ENCODE measurements at regions not wholly inside any gene's neighbourhood (a gene's known extent, or its start where the extent isn't known, plus 50 kb on each side); places are given as distances from the start of the nearest gene placed in this dataset.
"Not testable (repeated sequence)": the region's sequence is repeated elsewhere in the genome, so short reads cannot be mapped to it uniquely, and the experiment has no call there.

DNA sequence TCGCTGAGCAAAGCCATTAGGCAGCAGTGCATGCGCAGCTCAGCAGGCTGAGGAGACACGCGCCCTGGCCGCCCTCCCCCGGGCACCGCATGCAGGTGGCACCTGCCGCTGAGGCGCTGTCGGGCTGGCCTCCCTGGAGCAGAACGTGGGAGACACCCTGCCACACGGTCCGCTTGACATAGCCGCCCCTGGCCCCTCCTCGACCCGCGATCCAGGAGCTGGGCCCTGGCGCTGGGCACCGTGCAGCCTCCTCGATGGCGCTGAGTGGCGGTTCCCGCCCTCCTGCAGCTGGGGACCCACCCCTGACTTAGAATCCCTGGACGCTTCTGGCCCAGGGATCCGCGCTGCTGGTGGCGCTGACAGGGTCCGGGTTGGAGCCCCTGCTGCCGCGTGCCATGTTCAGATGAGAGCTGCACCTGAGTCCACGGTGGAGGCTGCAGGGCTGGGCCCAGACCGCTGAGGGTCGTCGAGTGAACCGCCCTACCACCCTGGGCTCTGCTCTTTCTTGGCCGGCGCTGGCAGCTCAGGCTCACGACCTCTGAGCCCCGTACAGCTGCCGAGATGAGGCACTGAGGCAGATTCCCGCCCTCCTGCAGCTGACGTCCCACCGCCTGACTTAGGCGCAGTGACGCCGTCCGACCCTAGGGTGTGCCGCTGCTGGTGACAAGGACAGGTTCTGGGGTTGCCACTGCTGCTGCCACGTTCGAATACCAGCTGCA, 116.8 kb downstream of the OR13A1 start:
- no peak for DNase-seq

DNA sequence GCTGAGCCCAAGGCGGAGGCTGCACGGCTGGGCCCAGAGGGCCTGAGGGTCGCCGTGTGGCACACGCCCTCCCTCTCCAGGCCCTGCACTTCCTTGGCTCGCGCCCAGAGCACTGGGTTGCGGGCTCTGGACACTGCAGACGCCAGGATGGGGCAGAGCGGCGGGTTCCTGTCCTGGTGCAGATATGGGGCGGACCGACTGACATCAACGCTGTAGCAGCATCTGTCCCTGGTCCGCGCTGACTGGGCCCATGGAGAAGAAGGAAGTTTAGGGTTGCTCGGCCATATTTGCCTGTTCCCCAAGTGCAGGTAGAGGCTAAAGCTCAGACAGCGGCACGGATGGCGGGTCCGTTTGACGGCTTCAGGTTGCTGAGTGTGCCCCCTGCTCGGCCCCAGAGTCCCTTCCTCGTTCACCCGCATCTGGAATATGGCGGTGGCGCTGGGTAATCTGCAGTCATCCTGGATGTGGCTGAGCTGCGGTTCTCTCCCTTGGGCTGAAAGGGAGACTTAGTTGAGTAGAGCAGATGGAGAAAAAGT, 116.1 kb downstream of the OR13A1 start:
- DNase-seq, result no peak

DNA sequence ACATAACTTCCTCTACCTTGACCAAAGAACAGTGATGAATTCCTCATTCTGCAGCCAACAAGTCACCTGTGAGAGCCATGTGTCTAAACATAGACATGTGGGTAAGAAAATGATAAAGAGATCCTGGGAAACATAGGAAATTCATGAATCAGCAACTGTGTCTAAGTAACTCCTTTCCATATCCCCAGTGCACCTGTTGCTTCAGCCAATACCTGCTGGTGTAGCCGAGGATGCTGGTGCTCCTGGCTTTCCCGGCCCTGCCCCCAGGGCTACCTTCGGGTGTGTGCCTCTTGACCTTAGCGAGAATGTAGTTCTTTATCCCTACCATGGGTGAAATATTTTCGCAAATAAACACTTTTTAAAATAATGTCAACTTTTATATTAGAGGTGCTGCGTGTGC, 114.1 kb downstream of the OR13A1 start:
- DNase-seq, result no peak

DNA sequence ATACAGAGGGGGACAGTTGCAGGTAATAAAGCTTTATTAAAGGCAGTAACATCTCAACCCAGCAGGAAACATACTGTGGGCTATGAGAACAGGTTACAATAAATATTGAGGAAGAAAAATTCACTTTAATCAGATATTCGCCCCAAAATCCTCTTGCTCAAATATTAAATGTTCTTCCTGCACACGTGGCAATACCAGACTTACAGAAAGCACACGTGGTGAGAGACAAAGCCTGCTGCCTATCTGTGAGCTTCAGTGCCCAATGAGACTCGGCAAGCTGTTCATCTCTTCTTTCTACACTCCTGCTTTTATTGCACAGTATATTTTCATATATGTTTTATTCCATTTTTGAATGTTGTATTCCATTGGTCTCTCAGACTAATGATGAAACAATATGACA, 113.2 kb downstream of the OR13A1 start:
- no peak for DNase-seq

DNA sequence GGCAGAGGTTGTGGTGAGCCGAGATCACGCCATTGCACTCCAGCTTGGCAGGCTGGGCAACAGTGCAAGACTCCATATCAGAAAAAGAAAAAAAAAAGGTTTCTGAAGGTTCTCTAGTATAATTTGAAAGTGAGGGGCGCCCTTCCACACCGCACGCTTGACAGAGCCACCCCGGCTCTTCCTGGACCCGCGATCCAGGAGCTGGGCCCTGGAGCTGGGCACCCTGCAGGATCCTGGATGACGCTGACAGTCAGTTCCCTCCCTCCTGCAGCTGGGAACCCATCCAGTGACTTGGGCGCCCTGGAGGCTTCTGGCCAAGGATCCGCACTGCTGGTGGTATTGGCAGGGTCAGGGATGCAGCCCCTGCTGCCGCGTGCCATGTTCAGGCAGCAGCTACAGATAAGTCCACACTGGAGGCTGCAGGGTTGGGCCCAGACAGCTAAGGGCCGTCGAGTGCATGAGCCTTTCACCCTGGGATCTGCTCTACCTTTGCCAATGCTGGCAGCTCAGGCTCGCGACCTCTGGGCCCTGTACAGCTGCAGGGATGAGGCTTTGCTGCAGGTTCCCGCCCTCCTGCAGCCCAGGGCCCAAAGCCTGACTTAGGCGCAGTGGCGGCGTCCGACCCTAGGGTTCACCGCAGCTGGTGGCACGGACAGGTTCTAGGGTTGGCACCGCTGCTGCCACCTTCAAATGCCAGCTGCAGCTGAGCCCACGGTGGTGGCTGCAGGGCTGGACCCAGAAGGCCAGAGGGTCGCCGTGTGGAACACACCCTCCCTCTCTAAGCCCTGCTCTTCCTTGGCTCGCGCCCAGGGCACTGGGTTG, 110.2 kb downstream of the OR13A1 start:
- no peak for DNase-seq

DNA sequence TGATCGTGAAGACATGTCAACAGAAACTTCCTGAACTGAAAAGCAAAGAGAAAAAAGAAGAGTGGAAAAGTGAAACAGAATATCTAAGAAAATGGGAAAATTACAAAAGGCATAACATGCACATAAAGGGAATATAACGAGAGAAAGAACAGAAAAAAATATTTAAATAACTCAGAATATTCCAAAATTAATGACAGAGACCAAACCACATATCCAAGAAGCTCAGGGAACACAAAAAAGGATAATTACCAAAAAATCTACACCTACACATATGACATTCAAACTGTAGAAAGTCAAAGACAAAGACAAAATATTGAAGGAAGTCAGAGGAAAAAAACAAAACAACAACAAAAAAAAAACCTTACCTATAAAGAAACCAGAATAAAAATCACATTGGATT, 105.5 kb downstream of the OR13A1 start:
- DNase-seq, result no peak

DNA sequence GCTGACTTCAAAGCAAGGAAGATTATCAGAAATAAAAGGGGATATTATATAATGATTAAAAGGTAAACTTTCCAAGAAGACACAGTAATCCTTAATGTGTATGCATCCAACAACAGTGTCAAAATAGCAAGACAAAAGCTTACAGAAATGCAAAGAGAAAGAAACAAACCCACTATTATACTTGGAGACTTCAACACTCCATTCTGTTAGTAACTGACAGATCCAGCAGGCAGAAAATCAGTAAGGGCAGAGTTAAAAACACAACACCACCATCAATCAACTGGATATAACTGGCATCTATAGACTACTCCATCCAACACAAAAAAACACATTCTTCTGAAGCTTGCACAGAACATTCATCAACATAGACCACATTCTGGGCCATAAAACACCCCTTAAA, 103.8 kb downstream of the OR13A1 start:
- DNase-seq, result no peak

DNA sequence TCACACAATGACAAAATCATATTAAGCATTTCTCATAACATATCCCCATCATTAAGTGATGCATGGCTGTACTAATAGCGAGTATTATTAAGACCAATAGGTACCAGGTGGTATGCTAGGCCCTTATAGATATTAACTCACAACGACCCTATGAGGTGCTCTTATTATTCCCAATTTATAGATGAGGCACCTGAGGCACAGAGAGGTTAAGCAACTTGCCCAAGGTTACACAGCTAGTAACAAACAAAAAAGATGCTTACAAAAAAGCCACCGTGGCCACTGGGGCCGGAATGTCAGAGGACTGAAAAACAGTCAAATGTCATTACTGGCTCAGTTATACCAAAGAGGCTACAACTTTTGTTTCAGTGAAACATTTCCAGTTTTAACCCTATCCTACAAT, 96.0 kb downstream of the OR13A1 start:
- DNase-seq, result no peak

DNA sequence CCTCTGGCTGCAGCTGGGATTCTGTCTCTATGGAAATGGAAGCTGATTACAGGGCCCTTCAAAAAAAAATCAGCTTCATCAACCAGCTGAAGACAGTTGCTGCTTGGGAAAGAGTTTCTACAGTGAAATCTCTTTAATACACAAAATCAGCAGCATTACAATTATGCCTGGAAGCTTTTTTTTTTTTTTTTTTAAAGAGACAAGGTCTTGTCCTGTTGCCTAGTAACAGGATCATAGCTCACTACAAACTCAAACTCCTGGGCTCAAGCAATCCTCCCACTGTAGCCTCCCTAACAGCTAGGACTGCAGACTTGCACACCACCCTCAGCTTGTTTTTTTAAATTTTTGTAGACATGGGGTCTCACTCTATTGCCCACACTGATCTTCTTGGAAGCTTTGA, 94.5 kb downstream of the OR13A1 start:
- DNase-seq, result no peak

DNA sequence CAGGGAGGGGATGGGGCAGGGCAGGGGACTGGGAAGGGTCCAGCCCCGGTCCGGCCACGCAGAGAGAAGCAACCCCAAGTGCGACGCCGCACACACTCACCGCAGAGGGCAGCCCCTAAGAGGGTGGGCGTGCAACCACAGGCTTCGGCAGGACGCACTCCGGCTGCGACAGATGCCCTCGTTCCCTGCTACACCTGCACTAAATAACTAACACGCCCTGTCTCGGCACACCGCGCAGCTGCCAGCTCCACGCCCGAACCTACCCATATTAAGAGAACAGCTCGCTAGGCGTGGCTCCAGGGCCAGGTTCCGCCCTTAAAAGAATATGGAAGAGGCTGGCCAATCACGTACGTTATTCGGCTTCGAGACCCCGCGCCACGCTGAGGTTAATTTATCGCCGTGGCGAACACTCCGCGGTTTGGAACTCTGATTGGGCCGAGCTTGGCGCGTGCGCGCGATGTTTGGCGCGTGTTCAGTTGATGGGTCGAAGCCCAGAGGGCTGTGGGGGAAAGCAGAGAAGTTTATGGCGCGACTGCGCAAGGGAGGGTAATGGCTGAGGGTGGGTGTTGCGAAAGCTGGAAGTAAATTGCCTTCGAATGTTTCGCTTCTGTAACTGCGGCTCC, 91.1 kb downstream of the OR13A1 start:
- DNase-seq, result no peak

DNA sequence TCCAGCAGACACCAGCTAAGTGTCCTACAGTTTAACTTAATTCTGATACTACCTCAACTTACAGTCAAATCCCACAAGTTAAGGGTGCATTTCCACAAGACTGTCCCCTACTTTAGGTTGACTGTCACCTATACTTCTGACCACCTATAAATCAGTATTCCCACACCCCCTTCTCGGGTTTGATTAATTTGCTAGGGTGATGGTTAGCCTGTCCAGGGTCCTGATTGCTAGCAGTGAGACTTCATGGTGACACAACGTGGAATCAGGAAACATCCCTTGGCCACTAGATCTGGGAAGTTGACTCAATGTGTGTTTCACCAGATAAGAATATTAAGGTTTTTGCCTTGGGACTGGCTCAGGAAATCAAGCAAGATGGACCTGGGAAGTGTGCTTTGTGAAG, 88.4 kb downstream of the OR13A1 start:
- DNase-seq, result no peak

DNA sequence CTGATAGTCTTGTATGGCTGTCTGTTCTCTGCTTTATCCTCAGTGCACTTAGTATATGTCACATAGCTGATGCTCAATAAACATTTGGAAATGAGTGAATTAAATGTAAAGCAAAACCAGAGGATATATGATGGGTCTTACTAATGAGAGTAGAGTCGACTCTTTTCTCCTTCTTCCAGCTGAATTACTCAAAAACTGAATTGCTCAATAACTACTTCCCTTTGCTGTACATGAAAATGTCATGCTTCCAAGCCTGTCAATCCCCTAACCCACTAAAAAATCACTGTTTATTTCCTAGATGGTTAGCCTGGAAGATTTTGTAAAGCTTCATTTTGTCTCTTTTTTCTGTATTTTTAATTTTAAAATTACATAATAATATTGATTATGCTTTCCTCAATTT, 88.0 kb downstream of the OR13A1 start:
- DNase-seq, result no peak

DNA sequence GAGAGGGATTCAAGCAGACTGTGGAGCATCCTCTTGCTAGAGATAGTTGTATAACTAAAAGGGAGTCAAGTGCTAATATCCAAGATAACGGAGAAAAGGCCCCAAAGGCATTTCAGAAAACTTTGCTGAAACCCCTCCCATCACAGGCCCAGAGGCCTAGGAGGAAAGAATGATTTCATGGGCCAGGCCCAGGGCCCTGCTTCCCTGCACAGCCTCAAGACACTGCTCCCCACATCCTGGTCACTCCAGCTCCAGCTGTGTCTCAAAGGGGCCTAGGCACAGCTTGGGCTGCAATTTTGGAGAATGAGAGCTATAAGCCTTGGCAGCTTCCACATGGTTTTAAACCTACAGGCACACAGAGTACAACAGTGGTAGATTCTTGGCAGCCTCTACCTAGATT, 85.6 kb downstream of the OR13A1 start:
- no peak for DNase-seq

DNA sequence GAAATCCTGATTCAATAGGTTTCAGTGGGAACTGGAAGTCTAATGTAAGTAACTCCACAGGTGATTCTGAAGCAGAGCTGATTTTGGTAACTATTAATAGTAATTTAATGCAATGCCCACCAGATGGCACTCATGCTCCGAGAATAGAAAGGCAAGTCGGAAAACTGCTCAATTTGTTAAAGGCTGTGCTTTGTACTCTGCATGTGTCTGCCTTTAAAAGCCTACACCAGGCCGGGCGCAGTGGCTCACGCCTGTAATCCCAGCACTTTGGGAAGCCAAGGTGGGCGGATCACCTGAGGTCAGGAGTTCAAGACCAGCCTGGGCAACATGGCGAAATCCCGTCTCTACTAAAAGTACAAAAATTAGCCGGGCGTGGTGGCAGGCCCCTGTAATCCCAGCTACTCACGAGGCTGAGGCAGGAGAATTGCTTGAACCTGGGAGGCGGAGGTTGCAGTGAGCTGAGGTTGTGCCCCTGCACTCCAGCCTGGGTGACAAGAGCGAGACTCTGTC, 80.1 kb downstream of the OR13A1 start:
- DNase-seq, result peak; percentile 46

DNA sequence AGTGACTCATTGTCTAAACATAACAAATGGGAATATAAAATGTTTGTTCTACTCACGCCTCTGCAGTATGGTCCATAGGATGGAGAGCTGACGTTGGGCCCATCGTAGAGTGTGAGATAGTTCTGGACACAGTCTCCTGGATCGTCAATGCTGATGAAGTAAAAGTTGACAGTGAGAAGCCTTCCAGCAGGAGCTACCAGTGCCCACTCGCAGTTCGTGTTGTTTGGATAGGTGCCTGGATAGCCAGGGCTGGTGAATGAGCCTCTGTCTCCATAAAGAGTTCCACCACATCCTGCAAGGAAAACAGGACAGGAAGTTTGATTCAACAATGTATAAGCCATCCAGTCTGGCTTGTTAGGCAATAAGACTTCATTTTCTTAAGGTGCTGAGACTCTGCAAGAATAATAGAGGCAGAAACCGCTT, 79.6 kb downstream of the OR13A1 start:
- DNase-seq, result no peak

DNA sequence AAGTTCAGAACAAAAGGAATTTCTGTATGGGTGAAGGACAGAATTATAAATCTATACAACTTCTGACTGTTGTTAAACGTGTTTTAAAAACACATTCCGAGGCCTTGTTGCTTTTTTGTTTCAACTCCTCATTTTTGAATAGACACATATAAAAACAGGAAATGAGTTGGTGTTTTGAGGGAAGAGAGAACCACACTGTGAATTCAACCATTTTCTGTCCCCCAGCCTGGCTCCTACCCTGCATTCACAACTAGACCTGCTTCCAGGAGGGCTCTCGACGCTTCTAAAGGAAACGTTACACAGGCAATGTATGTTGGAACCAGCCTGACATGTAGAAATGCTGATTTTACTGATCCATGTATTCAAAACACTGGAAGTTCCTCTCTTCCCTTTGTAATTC, 76.5 kb downstream of the OR13A1 start:
- DNase-seq, result no peak

DNA sequence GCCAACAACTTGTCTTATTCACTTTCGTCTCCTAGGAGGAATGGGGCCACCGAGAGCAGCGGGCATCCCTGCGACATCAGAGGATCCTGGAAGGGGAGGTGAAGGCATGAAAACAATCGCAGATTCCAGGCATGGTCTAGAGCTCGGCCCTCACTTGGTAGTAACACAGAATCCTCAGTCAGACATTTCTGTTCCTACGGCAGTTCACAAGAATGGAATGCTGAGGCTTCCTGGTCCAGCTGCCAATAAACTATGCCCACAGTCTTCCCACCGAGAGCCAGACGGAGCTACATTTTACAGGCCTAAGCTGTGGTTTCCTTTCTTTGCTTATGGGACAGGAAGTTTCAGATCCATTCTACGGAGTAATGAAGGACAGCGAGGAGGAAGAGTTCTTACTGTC, 75.8 kb downstream of the OR13A1 start:
- DNase-seq, result no peak

DNA sequence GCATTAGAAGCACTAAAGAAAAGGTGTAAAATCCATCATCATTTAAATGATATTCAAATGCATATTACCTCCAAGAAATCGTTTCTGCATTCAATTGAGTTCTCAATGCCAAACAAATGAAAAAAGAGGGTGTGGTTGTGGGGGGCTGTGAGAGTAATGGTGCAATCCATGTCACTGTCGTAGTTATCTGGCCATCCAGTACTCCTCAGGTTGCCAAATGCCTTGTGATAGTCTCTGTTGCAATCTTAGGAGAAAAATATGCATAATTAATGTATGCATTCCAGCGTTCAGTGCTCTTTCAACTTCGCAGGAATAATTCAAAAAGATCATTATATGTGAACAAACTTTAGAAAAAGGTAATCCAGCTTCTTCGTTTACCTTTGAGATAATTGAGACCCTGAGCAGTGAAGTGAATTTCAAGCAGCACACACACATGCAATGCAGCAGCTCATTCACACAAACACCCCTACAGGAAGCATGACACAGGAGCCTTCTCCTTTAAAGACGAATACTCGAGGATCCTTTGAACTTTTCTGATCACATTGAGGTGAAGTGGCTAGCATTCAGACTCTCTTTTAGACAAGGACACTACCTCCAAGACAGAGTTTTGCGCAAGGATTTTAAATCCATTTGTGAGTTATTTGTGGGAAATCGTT, 73.4 kb downstream of the OR13A1 start:
- no peak for DNase-seq

DNA sequence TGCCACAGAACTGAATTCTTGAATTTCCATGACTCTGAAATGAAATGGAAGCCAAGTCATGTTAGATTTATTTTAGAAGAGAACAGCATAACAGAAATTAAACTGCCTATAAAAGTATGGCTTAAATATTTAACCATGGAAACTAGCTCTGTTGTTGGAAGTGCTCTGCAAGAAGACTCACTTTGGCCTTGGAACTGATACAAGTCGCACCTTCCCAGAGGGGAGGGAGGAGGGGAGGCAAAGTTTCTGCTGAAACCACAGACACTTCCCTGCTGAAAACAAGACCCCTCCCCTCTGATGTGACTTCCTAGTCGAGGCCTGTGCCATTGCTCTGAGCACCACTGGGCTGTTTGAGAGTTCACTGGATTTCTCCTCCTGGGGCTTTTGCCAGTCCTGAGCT, 72.1 kb downstream of the OR13A1 start:
- DNase-seq, result no peak

DNA sequence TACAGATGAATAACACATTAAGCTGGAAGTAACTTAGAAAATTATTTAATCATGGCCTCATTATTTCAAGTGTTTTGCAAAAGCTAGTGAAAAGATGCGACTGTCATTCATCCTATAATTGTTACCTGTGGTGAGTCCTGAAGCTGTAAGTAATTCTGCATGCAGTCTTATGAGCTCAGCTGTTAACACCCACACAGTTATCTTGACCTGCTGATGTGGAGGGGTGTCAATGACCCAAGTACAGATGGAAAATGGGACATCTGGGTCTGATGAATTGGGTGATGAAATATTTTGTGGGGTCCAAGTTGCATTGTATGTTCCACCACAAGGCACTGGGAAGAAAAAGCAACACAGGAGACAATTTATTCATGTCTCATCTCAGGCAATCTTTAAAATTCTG, 68.9 kb downstream of the OR13A1 start:
- DNase-seq, result no peak

DNA sequence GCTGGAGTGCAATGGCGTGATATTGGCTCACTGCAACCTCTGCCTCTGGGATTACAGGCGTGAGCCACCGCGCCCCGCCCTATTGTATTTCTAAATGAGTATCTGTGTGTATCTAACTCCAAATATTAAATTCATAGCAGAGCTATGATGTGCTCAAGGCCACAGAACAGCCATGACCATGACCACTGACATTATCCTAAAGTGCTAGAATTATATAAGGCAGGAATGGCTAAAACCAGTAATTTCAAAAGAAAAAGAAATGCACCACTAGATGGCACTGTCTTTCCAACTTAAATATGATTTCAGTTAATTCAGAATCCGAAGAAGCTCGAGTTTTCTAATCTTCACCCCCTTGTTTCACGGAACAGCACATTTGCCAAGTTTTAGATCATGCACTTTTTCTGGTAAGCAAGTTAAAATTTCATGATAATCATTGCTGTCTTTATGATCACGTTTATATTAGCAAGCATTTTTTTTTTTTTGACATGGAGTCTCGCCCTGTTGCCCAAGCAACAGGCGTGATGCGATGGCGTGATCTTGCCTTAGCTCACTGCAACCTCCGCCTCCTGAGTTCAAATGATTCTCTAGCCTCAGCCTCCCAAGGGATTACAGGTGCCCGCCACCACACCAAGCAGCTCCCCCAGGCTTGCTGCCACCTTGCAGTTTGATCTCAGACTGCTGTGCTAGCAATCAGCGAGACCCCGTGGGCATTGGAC, 65.3 kb downstream of the OR13A1 start:
- DNase-seq, result no peak

DNA sequence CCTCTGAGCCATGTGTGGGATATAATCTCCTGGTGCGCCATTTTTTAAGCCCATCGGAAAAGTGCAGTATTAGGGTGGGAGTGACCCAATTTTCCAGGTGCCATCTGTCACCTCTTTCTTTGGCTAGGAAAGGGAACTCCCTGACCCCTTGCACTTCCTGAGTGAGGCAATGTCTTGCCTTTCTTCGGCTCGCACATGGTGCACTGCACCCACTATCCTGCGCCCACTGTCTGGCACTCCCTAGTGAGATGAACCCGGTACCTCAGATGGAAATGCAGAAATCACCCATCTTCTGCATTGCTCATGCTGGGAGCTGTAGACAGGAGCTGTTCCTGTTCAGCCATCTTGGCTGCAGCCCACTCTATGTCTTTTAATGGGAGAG, 64.7 kb downstream of the OR13A1 start:
- not testable (repeated sequence) for DNase-seq
